ENCODE measurements at regions not wholly inside any gene's neighbourhood (a gene's known extent, or its start where the extent isn't known, plus 50 kb on each side); places are given as distances from the start of the nearest gene placed in this dataset.

GRCh38 chrX:440636-441035 lies 53.9 kb upstream of the PPP2R3B start:
- H3K9me3 ChIP-seq (ENCODE audit: control insufficient read depth in 4 of 4, insufficient read depth in 3 of 4, low read length in 3 of 4): peaks cover 0 to 6% (median 0%) of the 10 kb centered on the region in 4 donors
- TF ChIP-seq CTCF (IDR thresholded peaks at IDR 0.05; ENCODE audit: control extremely low read depth, extremely low read depth): no peak
- H3K4me1 ChIP-seq (ENCODE audit: control insufficient read depth in 5 of 5, insufficient read depth in 5 of 5, low read length in 5 of 5): peaks cover 0 to 2% (median 0%) of the 10 kb centered on the region in 5 donors
- peaks cover 0 to 8% (median 2%) of the 10 kb centered on the region in 3 donors for H3K27me3 ChIP-seq (ENCODE audit: control insufficient read depth in 3 of 3, insufficient read depth in 3 of 3, low read length in 2 of 3)
- no peak overlapping the region for H3K4me3 ChIP-seq
- ATAC-seq (ENCODE audit: insufficient read depth, low FRiP score) (no peak), DNase-seq (no peak)
- H3K36me3 ChIP-seq (ENCODE audit: control insufficient read depth in 4 of 4, insufficient read depth in 4 of 4, low read length in 4 of 4): no peaks in the 10 kb centered on the region
- whole genome bisulfite sequencing, 2 donors: 82 to 94% methylated on average over 14 of the region's 14 CpGs
- no peak overlapping the region for H3K9ac ChIP-seq (ENCODE audit: insufficient read depth in 1 of 2, low read length in 2 of 2)
- no peak overlapping the region for H3K27ac ChIP-seq (ENCODE audit: low read depth in 1 of 2, low read length in 1 of 2)

GRCh38 chrX:443536-444210 lies 57.0 kb upstream of the PPP2R3B start:
- no peak for TF ChIP-seq CTCF (IDR thresholded peaks at IDR 0.05; ENCODE audit: control extremely low read depth, extremely low read depth)
- Histone ChIP-seq H3K27me3 (ENCODE audit: control insufficient read depth in 3 of 3, insufficient read depth in 3 of 3, low read length in 2 of 3) (peaks cover 0 to 2% (median 0%) of the 10 kb centered on the region in 3 donors), H3K9ac (ENCODE audit: insufficient read depth in 1 of 2, low read length in 2 of 2) (no peak overlapping the region), H3K27ac (ENCODE audit: low read depth in 1 of 2, low read length in 1 of 2) (no peak overlapping the region), H3K36me3 (ENCODE audit: control insufficient read depth in 4 of 4, insufficient read depth in 4 of 4, low read length in 4 of 4) (no peaks in the 10 kb centered on the region), H3K4me3 (no peak overlapping the region), H3K9me3 (ENCODE audit: control insufficient read depth in 4 of 4, insufficient read depth in 3 of 4, low read length in 3 of 4) (peaks cover 0 to under 1% (median 0%) of the 10 kb centered on the region in 4 donors), H3K4me1 (ENCODE audit: control insufficient read depth in 5 of 5, insufficient read depth in 5 of 5, low read length in 5 of 5) (no peaks in the 10 kb centered on the region)
- 70 to 72% methylated on average over 11 of the region's 11 CpGs for WGBS, 2 donors
- no peak for ATAC-seq (ENCODE audit: insufficient read depth, low FRiP score)
- no peak for DNase-seq

GRCh38 chrX:444305-444704 lies 57.6 kb upstream of the PPP2R3B start:
- no peaks in the 10 kb centered on the region for H3K9me3 ChIP-seq (ENCODE audit: control insufficient read depth in 4 of 4, insufficient read depth in 3 of 4, low read length in 3 of 4)
- WGBS, 2 donors: 78 to 89% methylated on average over 5 of the region's 5 CpGs

More at GRCh38 chrX:444305-444704, 57.6 kb upstream of the PPP2R3B start:
- no peak for DNase-seq
- no peak overlapping the region for H3K9ac ChIP-seq (ENCODE audit: insufficient read depth in 1 of 2, low read length in 2 of 2)
- no peaks in the 10 kb centered on the region for H3K4me1 ChIP-seq (ENCODE audit: control insufficient read depth in 5 of 5, insufficient read depth in 5 of 5, low read length in 5 of 5)
- H3K4me3 ChIP-seq: no peak overlapping the region
- peaks cover 0 to 2% (median 0%) of the 10 kb centered on the region in 3 donors for H3K27me3 ChIP-seq (ENCODE audit: control insufficient read depth in 3 of 3, insufficient read depth in 3 of 3, low read length in 2 of 3)
- H3K36me3 ChIP-seq (ENCODE audit: control insufficient read depth in 4 of 4, insufficient read depth in 4 of 4, low read length in 4 of 4): no peaks in the 10 kb centered on the region
- no peak for ATAC-seq (ENCODE audit: insufficient read depth, low FRiP score)
- no peak for TF ChIP-seq CTCF (IDR thresholded peaks at IDR 0.05; ENCODE audit: control extremely low read depth, extremely low read depth)
- no peak overlapping the region for H3K27ac ChIP-seq (ENCODE audit: low read depth in 1 of 2, low read length in 1 of 2)

All from lung (tissue), 11 donors.